HEK293 (cell line): ENCODE measurements at regions not wholly inside any gene's neighbourhood (a gene's known extent, or its start where the extent isn't known, plus 50 kb on each side); places are given as distances from the start of the nearest gene placed in this dataset.

Experiments
- CTCF ChIA-PET: fragments of 350-600 bp; formaldehyde crosslinking; extraction: SDS; loops from one replicate; lab custom pipeline; 2021; ENCODE audit warnings: antibody characterized with exemption; lab: Yijun Ruan, JAX
- POLR2A ChIA-PET: fragments of 300-600 bp; formaldehyde crosslinking; extraction: SDS; loops from one replicate; lab custom pipeline; 2020; ENCODE audit warnings: antibody characterized with exemption, inconsistent platforms; lab: Yijun Ruan, JAX
- H3K27ac ChIP-seq: fragments of 200-500 bp; sonication (Bioruptor generic); 2 replicates; pipeline ENCODE4 v1.5.1; 2014; ENCODE audit warnings: low read depth, low read length, control low read depth, inconsistent platforms; ENCODE audit errors: extremely low read depth
- H3K36me3 ChIP-seq, 2 experiments: fragments of 200-500 bp in 1 of 2; sonication (Bioruptor generic) in 1 of 2; 1 replicate in 1 of 2; 2 replicates in 1 of 2; pipeline ENCODE4 v1.5.1; 2014 to 2017; ENCODE audit warnings: inconsistent platforms in 2 of 2, low read length in 2 of 2; ENCODE audit not compliant: control insufficient read depth in 2 of 2, insufficient read depth in 1 of 2
- H3K4me1 ChIP-seq: fragments of 200-500 bp; sonication (Bioruptor generic); 2 replicates; pipeline ENCODE4 v1.5.1; 2014; ENCODE audit warnings: mild to moderate bottlenecking, low read length, inconsistent platforms; ENCODE audit not compliant: control insufficient read depth, insufficient read depth
- H3K4me3 ChIP-seq: 2 replicates; pipeline ENCODE4 v1.5.1; 2011; ENCODE audit warnings: low read depth, mild to moderate bottlenecking, control low read depth, low read length, moderate library complexity
- H3K9me3 ChIP-seq: fragments of 200-500 bp; sonication (Bioruptor generic); 2 replicates; pipeline ENCODE4 v1.5.1; 2014; ENCODE audit warnings: low read depth, low read length, inconsistent platforms; ENCODE audit not compliant: control insufficient read depth, insufficient read depth
- CTCF ChIP-seq: fragments of 450-650 bp; formaldehyde crosslinking; IDR thresholded peaks from 2 replicates; pipeline ENCODE4 v1.5.1; 2016; ENCODE audit warnings: missing biosample characterization, missing genetic modification characterization
- EGR2 ChIP-seq: fragments of 450-650 bp; formaldehyde crosslinking; IDR thresholded peaks from 2 replicates; pipeline ENCODE4 v1.5.1; 2016; ENCODE audit warnings: low read depth, missing biosample characterization, missing genetic modification characterization
- GFI1B ChIP-seq: fragments of 450-650 bp; formaldehyde crosslinking; IDR thresholded peaks from 2 replicates; pipeline ENCODE4 v1.5.1; 2016; ENCODE audit warnings: missing biosample characterization, missing genetic modification characterization
- KLF9 ChIP-seq: fragments of 450-650 bp; formaldehyde crosslinking; IDR thresholded peaks from 2 replicates; pipeline ENCODE4 v1.5.1; 2016; ENCODE audit warnings: missing biosample characterization, missing genetic modification characterization, low read depth
- MYNN ChIP-seq: fragments of 450-650 bp; formaldehyde crosslinking; IDR thresholded peaks from 2 replicates; pipeline ENCODE4 v1.5.1; 2016; ENCODE audit warnings: missing biosample characterization, missing genetic modification characterization, borderline replicate concordance
- PRDM6 ChIP-seq: fragments of 450-650 bp; formaldehyde crosslinking; IDR thresholded peaks from 2 replicates; pipeline ENCODE4 v1.5.1; 2017; ENCODE audit warnings: missing biosample characterization, missing genetic modification characterization
- SCRT1 ChIP-seq: fragments of 450-650 bp; formaldehyde crosslinking; IDR thresholded peaks from 2 replicates; pipeline ENCODE4 v1.5.1; 2016; ENCODE audit warnings: missing biosample characterization, missing genetic modification characterization, borderline replicate concordance
- WT1 ChIP-seq: fragments of 450-650 bp; formaldehyde crosslinking; IDR thresholded peaks from 2 replicates; pipeline ENCODE4 v1.5.1; 2016; ENCODE audit warnings: missing biosample characterization, missing genetic modification characterization
- ZBTB1 ChIP-seq: fragments of 450-650 bp; formaldehyde crosslinking; IDR thresholded peaks from 2 replicates; pipeline ENCODE4 v1.5.1; 2016; ENCODE audit warnings: missing biosample characterization, missing genetic modification characterization
- ZBTB10 ChIP-seq: fragments of 450-650 bp; formaldehyde crosslinking; IDR thresholded peaks from 2 replicates; pipeline ENCODE4 v1.5.1; 2016; ENCODE audit warnings: missing biosample characterization, missing genetic modification characterization
- ZBTB11 ChIP-seq: fragments of 450-650 bp; formaldehyde crosslinking; conservative IDR thresholded peaks from 2 replicates; pipeline ENCODE4 v1.5.1; 2016; ENCODE audit warnings: low read depth, missing biosample characterization, missing genetic modification characterization
- ZIC2 ChIP-seq: fragments of 450-650 bp; formaldehyde crosslinking; IDR thresholded peaks from 2 replicates; pipeline ENCODE4 v1.5.1; 2016; ENCODE audit warnings: missing biosample characterization, missing genetic modification characterization
- ZNF112 ChIP-seq: fragments of 450-650 bp; formaldehyde crosslinking; IDR thresholded peaks from 2 replicates; pipeline ENCODE4 v1.5.0; 2017; ENCODE audit warnings: missing biosample characterization, missing genetic modification characterization
- ZNF114 ChIP-seq: fragments of 450-650 bp; formaldehyde crosslinking; IDR thresholded peaks from 2 replicates; pipeline ENCODE4 v1.5.0; 2017; ENCODE audit warnings: missing biosample characterization, missing genetic modification characterization
- ZNF223 ChIP-seq: fragments of 450-650 bp; formaldehyde crosslinking; IDR thresholded peaks from 2 replicates; pipeline ENCODE4 v1.5.1; 2016; ENCODE audit warnings: missing biosample characterization, missing genetic modification characterization
- ZNF280D ChIP-seq: fragments of 450-650 bp; formaldehyde crosslinking; IDR thresholded peaks from 2 replicates; pipeline ENCODE4 v1.5.1; 2016; ENCODE audit warnings: missing biosample characterization, missing genetic modification characterization
- ZNF341 ChIP-seq: fragments of 450-650 bp; formaldehyde crosslinking; IDR thresholded peaks from 2 replicates; pipeline ENCODE4; 2016; ENCODE audit warnings: low read depth, missing biosample characterization, missing genetic modification characterization
- ZNF366 ChIP-seq: fragments of 450-650 bp; formaldehyde crosslinking; conservative IDR thresholded peaks from 2 replicates; pipeline ENCODE4 v1.5.1; 2016; ENCODE audit warnings: missing biosample characterization, missing genetic modification characterization
- ZNF530 ChIP-seq: fragments of 450-650 bp; formaldehyde crosslinking; IDR thresholded peaks from 2 replicates; pipeline ENCODE4 v1.5.1; 2016; ENCODE audit warnings: low read depth, missing biosample characterization, missing genetic modification characterization
- ZNF548 ChIP-seq: fragments of 450-650 bp; formaldehyde crosslinking; IDR thresholded peaks from 2 replicates; pipeline ENCODE4 v1.5.1; 2016; ENCODE audit warnings: missing biosample characterization, missing genetic modification characterization
- ZNF558 ChIP-seq: fragments of 450-650 bp; formaldehyde crosslinking; IDR thresholded peaks from 2 replicates; pipeline ENCODE4 v1.5.1; 2016; ENCODE audit warnings: missing biosample characterization, missing genetic modification characterization
- ZNF639 ChIP-seq: fragments of 450-650 bp; formaldehyde crosslinking; IDR thresholded peaks from 2 replicates; pipeline ENCODE4 v1.5.1; 2016; ENCODE audit warnings: missing biosample characterization, missing genetic modification characterization
- ZNF747 ChIP-seq: fragments of 450-650 bp; formaldehyde crosslinking; IDR thresholded peaks from 2 replicates; pipeline ENCODE4 v1.5.1; 2016; ENCODE audit warnings: missing biosample characterization, missing genetic modification characterization
- ZSCAN16 ChIP-seq: fragments of 450-650 bp; formaldehyde crosslinking; IDR thresholded peaks from 2 replicates; pipeline ENCODE4 v1.5.1; 2016; ENCODE audit warnings: missing biosample characterization, missing genetic modification characterization

- Histone ChIP-seq H3K4me3 (no peak overlapping the region), H3K9me3 (no peaks in the 10 kb centered on the region), H3K27ac (no peak overlapping the region), H3K4me1 (no peaks in the 10 kb centered on the region), H3K36me3 (no peaks in the 10 kb centered on the region)
- POLR2A ChIA-PET, result no interaction called here
- TF ChIP-seq ZNF548 (tag by site-specific recombination) (no peak), ZNF341 (no peak), ZBTB11 (no peak), ZNF223 (tag by site-specific recombination) (no peak), CTCF (no peak), ZBTB1 (no peak), ZNF112 (no peak), ZNF747 (tag by site-specific recombination) (no peak), ZNF530 (tag by site-specific recombination) (no peak), GFI1B (no peak), PRDM6 (no peak), KLF9 (no peak), WT1 (tag by site-specific recombination) (no peak), MYNN (tag by site-specific recombination) (no peak)
- CTCF ChIA-PET, result no interaction called here
Measured at GRCh38 chr11:37406651-37407050, 808.6 kb upstream of the RAG2 start.

GRCh38 chr11:37404231-37404630 is 806.2 kb upstream of the RAG2 start:
- H3K4me1 ChIP-seq, result no peaks in the 10 kb centered on the region
- no peaks in the 10 kb centered on the region for H3K36me3 ChIP-seq
- no peak overlapping the region for H3K27ac ChIP-seq
- CTCF ChIA-PET, result no interaction called here
- POLR2A ChIA-PET, result no interaction called here
- no peak overlapping the region for H3K4me3 ChIP-seq
- H3K9me3 ChIP-seq, result no peaks in the 10 kb centered on the region
- TF ChIP-seq EGR2 (no peak), ZSCAN16 (tag by site-specific recombination) (no peak), ZNF639 (tag by site-specific recombination) (no peak), ZNF366 (no peak), ZIC2 (tag by site-specific recombination) (no peak), ZNF280D (tag by site-specific recombination) (no peak), ZNF558 (tag by site-specific recombination) (no peak), ZBTB10 (tag by site-specific recombination) (no peak), ZNF114 (tag by site-specific recombination) (no peak), SCRT1 (no peak)
